Fibroblast of skin of right quadriceps (primary cell): ENCODE measurements at regions not wholly inside any gene's neighbourhood (a gene's known extent, or its start where the extent isn't known, plus 50 kb on each side); places are given as distances from the start of the nearest gene placed in this dataset.
"Not testable (repeated sequence)": the region's sequence is repeated elsewhere in the genome, so short reads cannot be mapped to it uniquely, and the experiment has no call there.

Experiments used
- DNase-seq: peaks from one replicate; pipeline ENCODE4 v3.0.0-alpha.2; 2013

- DNase-seq: no peak
Measured at GRCh38 chr6:165842281-165842936, 179.4 kb upstream of the PDE10A start.

DNA sequence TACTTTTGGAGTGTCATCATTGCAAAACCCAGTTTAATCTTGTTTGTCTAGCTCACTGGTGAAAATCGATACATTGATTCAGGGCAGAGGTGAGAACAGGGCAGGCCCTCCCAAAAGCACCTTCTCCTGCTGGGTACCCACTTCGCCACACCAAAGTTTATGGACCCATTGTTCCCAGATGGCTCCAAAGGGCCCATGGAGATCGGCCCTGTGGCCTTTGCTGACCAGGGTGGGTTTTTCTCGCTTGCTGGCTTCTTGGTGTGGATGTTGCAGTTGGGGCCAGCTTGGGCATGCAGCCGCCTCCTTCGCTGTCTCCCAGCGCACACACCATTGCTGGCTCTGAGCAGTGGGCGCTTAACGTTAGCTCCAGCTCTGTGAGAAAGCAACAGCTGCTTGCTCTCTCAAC lies 178.1 kb upstream of the PDE10A start:
- DNase-seq: no peak

GRCh38 chr6:165837948-165838745 lies 175.1 kb upstream of the PDE10A start:
- peak; percentile 28 for DNase-seq

GRCh38 chr6:165836648-165837047 lies 173.6 kb upstream of the PDE10A start:
- not testable (repeated sequence) for DNase-seq

DNA sequence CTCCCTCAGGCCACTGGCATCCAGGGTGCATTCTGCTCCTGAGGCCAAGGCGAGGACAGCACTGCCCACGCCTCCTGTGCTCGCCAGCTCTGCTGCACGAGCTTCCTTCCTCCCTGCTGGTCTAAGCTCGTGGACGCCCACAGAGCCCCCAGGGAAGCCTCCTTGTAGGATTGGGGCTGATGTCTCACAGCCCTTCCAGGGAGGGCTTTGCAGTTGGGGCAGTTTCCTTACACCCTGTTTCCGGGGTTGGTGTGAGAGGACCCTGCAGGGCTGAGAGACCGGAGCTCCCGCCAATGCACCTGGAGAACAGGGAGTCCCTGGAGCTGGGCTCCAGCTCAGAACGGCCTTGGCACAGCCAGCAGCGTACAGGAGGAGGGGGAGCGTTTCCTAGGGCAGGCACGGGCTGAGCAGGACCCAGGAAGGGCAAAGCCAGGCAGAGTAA lies 172.4 kb upstream of the PDE10A start:
- DNase-seq: no peak

DNA sequence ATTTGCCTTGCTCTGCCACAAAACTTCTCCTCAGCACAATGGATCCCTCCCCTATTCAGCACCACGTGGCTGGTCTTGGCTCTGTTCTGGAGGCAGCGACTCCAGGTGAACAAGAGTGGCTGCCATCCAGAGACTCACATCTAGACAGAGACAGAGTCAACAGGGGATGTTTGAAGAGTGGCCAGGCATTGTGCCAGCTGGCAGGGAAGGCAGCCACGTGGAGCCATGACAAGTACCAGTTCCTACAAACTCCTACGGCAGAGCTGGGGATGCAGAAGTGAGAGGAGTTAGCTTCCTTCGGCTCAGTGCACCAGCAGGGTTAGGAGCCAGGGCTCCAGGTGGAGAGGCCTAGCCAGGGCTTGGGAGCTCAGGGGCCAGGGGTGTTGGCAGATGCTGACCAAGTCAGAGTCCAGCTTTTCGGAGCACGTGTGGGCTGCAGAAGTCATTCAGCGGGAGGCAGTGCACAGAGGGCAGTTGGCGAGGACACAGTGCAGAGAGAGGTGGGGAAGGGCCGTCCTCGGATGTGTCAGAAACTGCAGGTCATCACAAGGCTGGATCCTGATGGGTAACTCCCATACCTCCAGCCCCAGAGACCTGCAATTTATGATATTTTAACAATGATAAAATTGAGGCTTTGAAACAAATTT lies 171.7 kb upstream of the PDE10A start:
- no peak for DNase-seq

DNA sequence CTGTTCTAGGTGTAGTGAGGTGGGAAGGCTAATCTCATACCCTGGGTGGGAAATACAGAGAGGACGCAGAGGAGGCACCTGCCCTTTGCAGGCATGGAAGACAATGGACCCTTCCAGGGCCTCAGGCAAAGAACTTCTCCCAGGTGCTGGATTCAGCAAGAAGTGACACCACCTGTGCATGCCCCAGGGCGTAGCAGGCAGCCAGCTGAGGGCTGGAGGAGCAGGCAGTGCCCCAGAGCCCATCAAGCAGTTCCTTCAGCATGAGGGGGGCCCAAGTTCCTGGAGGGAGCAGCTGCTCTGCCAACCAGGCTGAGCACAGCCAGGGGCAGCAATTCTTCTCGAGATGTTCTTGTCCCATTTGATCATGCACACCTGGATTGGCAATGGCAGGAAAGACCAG lies 170.3 kb upstream of the PDE10A start:
- no peak for DNase-seq

DNA sequence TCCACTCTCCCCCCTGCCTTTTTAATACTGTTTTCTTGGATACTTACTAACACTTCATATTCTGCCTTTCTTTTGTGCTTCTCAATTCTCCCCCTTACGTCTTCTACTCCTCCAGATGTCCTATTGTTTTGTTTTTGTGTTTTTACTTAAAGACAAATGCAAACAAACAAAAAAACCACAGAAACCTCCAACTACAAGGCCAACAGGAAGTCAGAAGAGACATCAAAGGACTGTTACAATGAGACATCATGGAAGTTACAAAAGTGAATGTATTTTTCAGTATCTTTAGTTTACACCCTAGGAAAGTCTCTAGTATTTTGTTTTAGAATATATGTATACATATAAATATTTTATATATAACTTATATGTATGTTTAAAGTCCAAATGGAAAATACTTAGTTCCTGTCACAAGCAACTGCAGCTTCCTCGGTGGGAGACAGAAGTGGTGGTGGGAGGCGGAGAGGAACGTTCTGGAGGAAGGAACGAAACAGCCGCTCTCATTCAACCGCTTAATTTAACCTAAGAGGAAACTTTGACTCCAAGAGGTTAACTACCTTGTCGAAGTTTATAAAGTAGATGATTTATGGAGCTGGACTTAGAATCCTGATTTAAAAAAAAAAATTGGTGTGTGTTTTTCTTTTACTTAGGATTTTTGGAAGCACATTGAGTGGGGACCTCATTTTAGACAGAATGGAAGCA lies 168.9 kb upstream of the PDE10A start:
- DNase-seq: no peak

DNA sequence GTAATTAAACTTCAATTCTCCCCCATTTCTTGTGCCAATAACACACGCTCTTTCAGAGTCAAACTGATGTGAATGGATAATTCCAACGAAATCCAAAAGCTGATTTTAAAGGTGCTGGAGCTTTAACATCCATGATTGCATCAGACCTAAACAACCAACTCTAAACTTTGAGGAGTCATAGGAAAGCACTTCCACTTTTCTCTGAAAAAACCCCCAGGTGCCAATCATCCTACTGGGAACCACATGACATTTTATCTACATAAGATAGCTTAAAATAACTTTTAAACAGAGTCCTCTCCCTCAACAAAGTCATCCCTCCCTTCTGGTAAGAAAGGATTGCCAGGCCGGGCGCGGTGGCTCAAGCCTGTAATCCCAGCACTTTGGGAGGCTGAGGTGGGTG lies 167.7 kb upstream of the PDE10A start:
- no peak for DNase-seq

DNA sequence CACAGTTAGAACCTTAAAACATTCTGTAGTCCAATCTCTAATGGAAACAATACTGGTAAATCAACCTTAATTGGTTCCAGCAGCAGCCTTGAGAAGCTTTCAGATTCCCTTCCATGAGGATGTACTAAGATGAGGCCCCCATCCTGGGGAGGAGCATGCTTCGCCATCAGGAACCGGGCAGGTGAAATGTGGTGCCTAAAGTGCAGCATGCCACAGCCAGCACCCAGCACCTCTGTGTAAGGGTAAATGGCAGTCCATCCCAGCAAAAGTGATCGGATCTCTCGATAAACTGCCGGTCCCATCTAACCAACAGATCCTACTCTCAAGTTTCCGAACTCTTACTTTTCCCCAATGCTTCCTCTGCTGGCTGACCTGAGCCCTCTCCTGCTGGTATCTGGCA lies 166.3 kb upstream of the PDE10A start:
- no peak for DNase-seq

DNA sequence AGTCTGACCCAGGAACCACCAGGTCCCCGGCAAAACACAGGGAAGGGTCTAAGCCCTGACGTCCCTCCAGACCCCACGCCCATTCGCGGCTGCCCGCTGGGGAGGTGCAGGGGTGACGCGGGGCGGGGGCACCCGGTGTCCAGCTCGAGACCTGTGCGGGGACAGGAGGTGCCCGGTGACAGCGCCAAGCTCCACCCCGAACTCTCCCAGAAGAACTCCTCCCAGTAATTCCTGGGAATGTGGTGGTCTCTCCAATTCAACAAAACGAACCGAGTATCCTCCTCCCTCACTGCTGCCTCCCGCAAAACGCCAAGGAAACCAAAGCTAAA lies 164.1 kb upstream of the PDE10A start:
- no peak for DNase-seq

- no peak for DNase-seq
Measured at GRCh38 chr6:165826487-165827189, 163.6 kb upstream of the PDE10A start.

GRCh38 chr6:165825256-165825815 lies 162.3 kb upstream of the PDE10A start:
- DNase-seq: no peak

DNA sequence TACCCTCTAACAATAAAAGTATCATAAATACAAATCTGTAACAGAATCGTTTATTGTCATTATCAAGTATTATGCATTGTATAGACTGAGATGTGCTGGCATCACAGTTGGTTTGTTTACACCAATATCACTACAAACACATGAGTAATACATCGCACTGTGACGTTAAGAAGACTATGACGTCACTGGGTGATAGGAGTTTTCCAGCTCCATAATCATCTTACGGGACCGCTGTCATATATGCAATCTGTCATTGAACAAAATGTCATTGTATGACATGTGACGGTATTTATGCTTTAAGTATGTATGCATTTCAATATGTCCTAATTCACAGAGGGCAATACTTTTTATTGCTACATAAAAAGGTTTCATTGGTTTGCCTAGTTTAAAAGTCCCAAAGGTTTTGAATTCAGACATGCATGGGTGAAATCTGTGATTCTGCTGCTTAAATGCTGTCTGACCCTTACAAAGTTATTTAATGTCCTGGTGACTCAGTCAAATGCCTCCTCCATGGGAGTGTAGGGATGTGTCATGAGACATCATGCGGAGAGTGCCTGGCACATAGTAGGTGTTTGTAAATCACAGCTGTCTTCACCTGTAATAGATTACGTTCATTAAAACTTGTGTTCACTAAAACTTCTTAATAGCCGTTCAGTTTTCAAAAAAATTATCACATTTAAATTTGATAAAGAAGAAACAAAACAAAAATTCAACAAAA lies 160.7 kb upstream of the PDE10A start:
- DNase-seq: no peak

DNA sequence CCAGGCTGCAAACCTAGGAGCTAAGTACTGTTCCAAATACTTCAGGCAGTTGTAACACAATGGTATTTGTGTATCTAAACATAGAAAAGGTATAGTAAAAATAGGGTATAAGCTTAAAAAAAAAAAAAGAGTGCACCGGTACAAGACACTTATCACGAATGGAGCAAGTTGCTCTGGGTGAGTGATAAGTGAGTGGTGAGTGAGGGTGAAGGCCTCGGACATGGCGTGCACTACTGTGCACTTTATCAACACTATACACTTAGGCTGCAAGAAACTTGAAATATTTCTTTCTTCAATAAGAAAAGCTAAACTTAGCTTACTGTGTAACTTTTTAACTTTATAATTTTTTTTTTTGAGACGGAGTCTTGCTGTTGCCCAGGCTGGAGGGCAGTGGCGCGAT lies 159.5 kb upstream of the PDE10A start:
- no peak for DNase-seq

GRCh38 chr6:165821754-165822153 lies 158.7 kb upstream of the PDE10A start:
- no peak for DNase-seq

GRCh38 chr6:165820934-165821333 lies 157.9 kb upstream of the PDE10A start:
- DNase-seq: no peak

GRCh38 chr6:165820407-165820806 lies 157.4 kb upstream of the PDE10A start:
- no peak for DNase-seq

- no peak for DNase-seq
Measured at GRCh38 chr6:165819394-165819793, 156.4 kb upstream of the PDE10A start.

GRCh38 chr6:165818200-165818599 lies 155.2 kb upstream of the PDE10A start:
- DNase-seq: no peak

DNA sequence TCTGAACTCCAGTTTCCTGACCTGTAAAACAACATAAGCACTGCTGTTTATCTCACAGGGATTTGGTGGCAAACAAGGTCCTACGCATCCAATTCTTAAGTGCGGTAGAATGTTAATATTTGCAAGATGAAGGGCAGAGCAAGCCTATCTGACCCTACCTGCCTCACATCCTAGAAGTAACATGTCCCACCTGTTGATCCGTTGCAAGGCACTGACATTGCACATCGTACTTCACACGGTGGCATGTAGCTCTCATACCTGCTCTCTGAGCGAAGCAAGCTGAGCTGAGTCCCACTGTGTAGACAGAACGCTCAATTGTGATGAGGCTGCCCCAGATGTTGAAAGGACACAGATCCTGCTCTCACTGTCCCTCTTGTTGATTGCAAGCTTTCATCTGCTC lies 154.7 kb upstream of the PDE10A start:
- no peak for DNase-seq

GRCh38 chr6:165817148-165817547 lies 154.1 kb upstream of the PDE10A start:
- no peak for DNase-seq
